SW480 (cell line): ENCODE measurements at regions not wholly inside any gene's neighbourhood (a gene's known extent, or its start where the extent isn't known, plus 50 kb on each side); places are given as distances from the start of the nearest gene placed in this dataset.

Experiments used
- DNase-seq: peaks from one replicate; pipeline ENCODE4 v3.0.0-alpha.2; 2016; ENCODE audit warnings: low spot score

DNA sequence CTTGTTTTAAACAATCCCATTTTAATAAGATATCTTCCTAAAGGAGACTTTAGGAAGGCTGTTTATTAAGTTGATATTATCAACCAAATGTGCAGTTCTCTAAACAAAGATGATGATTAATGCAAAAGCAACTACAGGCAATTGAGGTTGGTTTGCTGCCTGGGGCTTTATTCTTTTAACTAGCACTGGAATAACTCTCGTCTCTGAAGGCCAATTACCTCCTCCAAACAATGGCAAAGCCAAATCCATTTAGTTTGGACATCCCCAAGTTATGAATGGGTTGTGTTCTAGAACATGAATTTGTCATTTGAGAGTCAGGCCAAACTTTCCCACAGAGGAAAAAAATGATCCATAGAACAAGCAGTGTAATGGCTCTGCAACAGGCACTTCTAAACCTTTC, 114.1 kb downstream of the SLC16A9 start:
- no peak for DNase-seq

GRCh38 chr10:59593768-59594167, 115.9 kb downstream of the SLC16A9 start:
- DNase-seq, result peak; percentile 11

DNA sequence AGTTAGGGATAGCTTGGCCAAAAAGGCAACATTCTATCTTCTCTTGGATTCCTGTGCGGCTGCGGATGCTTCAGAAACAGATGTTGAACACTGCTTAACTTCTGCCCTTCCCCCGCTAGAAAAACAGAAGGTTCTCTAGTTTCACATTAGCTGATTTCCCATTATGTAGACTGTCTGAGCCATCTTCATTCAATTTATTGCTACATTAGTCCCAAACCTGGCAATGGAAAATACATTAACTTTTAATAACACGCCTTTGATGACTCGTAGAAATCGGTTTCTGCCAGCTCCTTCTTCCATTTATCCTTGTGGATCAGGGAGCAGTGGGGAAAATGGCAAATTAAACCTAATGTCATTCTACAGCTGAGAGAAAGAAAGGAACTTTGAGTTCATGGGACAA, 119.9 kb downstream of the SLC16A9 start:
- no peak for DNase-seq

DNA sequence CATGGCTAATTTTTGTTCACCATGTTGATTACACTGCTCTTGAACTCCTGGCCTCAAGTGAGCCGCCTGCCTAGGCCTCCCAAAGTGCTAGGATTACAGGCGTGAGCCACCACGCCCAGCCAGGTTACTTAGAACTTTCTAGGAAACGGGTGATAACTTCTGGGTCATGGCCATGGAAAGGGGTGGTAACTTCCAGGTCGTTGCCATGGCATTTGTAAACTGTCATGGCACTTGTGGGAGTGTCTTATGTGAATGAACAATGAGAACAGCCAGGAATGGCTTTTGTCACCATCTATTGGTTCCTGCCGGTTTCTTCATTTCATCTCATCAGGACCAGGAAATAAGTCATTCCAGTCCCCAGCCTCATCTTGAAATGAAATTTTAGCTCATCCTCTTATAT, 120.9 kb downstream of the SLC16A9 start:
- DNase-seq, result no peak

GRCh38 chr10:59587756-59588140, 121.9 kb downstream of the SLC16A9 start:
- no peak for DNase-seq

GRCh38 chr10:59587083-59587755, 122.4 kb downstream of the SLC16A9 start:
- DNase-seq, result no peak

- DNase-seq, result no peak
Measured at GRCh38 chr10:59586407-59586891, 123.2 kb downstream of the SLC16A9 start.

GRCh38 chr10:59585046-59585700, 124.5 kb downstream of the SLC16A9 start:
- no peak for DNase-seq

- DNase-seq, result no peak
Measured at GRCh38 chr10:59582780-59583179, 126.9 kb downstream of the SLC16A9 start.

- DNase-seq, result no peak
Measured at GRCh38 chr10:59582058-59582457, 127.6 kb downstream of the SLC16A9 start.

DNA sequence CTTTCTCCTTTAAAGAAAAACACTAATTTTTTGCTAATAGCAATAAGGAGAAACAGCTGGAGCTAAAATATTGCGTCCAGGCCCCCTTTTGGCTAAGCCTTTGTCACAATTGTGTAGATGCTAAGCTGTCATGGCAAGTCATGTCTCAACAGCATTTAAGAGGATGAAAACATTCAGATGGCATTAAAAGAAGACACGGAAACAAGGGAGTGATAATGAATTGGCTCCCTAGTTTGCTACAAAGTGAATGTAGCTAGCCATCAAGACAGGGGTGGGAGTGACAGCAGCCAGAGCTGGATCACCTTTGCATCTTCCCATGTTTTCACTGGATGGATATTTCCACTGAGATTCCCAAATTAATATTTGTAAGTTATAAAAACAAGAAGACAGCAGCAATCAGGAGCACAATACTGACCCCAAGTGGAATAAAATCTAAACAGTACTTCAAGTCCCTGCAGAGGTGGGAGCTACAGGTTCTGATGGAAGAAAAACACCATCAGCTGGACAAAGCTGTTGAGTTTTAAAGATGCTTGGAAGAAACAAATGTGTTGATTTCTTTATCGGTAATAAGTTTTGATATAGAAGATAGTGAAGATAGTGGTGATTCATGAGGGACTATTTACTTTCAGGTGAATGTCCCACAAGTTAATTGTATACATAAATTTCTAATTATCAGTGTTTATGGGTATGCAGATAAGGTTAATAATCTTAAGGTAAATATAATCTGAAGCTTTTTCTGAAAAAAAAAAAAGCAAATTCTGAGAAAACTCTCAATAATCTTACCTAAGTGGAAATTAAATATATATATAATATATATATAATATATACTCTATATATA, 129.4 kb downstream of the SLC16A9 start:
- DNase-seq, result peak; percentile 54

- DNase-seq, result no peak
Measured at GRCh38 chr10:59578741-59579140, 130.9 kb downstream of the SLC16A9 start.

DNA sequence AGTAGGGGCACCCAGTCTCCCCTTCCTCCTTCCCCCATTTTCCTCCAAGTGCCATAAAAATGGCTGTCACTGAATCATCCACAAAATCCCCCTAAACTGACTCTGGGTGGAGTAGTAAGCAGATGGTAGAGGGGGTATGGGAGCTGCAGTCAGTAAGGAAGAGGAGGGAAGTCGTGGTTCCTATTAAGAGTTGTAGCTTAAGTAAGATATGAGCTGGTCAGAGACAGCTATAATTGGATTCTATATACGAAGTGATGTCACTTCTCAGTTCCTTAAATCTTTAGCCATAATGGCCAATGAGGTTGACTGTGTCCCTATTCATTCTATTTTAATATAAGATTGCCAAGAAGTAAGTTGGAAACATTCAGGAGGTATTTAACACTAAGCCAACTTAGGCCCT, 131.7 kb downstream of the SLC16A9 start:
- no peak for DNase-seq

DNA sequence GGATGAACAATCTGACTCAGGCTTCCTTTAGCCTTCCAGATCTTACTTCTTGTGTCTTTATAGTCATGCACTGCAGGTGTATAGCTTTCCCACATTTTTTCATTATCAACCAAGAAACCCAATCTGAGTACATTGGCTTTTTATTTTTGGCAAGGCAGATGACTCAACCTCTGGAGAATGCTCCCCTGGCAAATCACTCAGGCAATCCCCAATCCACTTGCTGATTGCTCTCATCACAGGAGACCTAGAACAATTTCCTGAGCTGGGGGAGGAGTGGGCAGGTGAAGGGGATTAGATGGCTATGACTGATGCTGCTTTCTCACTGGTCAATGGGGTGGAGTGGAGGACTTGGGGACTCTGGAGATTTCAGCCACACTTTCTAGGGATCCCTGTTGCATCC, 134.4 kb downstream of the SLC16A9 start:
- no peak for DNase-seq

DNA sequence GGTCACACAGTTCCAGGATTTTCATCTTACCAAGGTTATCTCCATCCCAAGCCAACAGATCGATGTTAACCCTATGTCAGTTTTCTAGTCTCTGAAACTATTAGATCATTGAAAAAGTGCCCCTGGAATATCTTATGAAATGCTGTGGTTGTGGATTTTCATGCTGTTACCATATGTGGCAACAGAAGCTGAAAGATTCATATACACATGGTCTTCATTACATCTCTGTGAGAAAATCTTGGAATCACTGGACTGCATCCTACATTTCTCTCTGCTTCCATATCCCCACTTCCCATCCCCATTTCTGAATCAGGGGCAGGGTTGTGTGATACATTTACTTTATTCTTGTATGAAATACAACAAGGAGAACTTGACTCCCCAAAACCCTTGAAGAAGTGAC, 146.1 kb downstream of the SLC16A9 start:
- no peak for DNase-seq

GRCh38 chr10:59562126-59562525, 147.5 kb downstream of the SLC16A9 start:
- no peak for DNase-seq

DNA sequence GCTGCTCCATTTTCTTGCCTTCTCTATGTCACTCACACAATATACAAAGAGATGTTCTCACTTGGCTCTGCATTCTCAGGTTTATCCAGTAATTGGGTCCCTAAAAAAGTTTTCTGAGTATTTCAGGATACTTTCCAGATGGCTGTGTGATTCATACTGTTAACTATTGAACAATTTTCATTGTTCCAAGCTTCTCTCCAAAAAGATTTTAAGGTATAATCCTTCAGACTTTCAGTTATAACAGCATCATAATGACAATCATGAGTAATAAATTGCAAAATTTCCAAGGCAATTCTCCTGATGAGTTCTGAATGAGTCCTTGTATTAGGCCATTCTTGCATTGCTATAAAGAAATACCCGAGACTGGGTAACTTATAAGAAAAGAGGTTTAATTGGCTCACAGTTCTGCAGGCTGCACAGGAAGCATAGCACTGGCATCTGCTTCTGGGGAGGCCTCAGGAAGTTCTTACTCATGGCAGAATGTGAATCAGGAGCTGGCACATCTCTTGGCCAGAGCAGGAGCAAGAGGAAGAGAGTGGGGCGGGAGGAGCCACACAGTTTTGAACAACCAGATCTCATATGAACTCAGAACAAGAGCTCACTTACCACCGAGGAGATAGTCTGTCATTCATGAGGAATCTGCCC, 148.1 kb downstream of the SLC16A9 start:
- DNase-seq, result no peak

DNA sequence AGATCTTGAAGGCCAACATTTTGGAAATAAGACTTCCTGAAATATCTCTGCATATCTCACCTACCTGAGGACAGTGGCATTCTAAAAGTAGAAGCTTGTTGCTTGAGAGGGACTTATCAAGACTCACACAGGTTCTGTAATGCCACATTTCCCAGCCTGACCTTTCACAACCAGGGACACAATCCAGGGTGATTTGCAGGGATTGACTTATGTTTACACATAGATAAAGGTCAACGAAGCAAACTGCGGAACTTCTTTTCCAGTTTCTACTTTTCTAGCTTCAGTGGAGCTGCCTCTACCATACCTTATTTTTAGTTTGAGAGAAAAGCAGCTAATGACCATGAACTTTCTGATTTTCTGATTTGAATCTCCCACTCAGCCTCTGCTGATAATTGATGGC, 148.7 kb downstream of the SLC16A9 start:
- DNase-seq, result no peak

GRCh38 chr10:59560161-59560560, 149.5 kb downstream of the SLC16A9 start:
- no peak for DNase-seq

GRCh38 chr10:59558066-59558465, 151.6 kb downstream of the SLC16A9 start:
- no peak for DNase-seq

DNA sequence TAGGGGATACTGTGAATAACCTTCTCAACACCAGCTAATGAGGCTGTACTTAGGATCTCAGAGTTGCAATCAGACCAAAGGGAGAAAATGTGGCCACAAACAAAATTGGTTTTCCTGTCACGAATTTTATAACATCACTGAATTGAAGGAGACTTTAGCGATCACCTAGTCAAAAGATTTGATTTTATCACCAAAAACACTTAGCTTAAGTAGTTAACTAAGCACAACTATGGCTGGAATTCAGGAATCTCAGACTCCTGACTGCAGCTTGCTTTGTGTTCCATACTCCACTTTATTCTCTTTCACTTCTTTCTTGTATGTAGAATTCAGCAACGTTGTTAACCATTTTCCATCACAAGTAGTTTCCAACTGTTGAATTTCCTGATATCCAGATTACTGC, 152.0 kb downstream of the SLC16A9 start:
- no peak for DNase-seq

- DNase-seq, result no peak
Measured at GRCh38 chr10:59557052-59557451, 152.6 kb downstream of the SLC16A9 start.
